Neural progenitor cell (in vitro differentiated cells): ENCODE measurements at regions not wholly inside any gene's neighbourhood (a gene's known extent, or its start where the extent isn't known, plus 50 kb on each side); places are given as distances from the start of the nearest gene placed in this dataset.

ENCODE experiments used
- CTCF ChIP-seq: fragments of 200-600 bp; sonication (generic); IDR thresholded peaks from 2 replicates; pipeline ENCODE4 v1.5.1; 2017; ENCODE audit warnings: antibody characterized with exemption, mild to moderate bottlenecking
- EZH2 ChIP-seq: fragments of 200-600 bp; sonication (generic); IDR thresholded peaks from 2 replicates; pipeline ENCODE4 v1.6.1; 2017; ENCODE audit warnings: antibody characterized with exemption, mild to moderate bottlenecking, moderate library complexity
- EZH2phosphoT487 ChIP-seq: fragments of 200-600 bp; sonication (generic); IDR thresholded peaks from 2 replicates; pipeline ENCODE4 v1.6.1; 2017; ENCODE audit warnings: antibody characterized with exemption

- no peak for TF ChIP-seq CTCF
- no peak for TF ChIP-seq EZH2
- no peak for TF ChIP-seq EZH2phosphoT487
Measured at GRCh38 chr5:100131161-100131560, 404.0 kb upstream of the FAM174A start.
